ENCODE measurements at regions not wholly inside any gene's neighbourhood (a gene's known extent, or its start where the extent isn't known, plus 50 kb on each side); places are given as distances from the start of the nearest gene placed in this dataset.

DNA sequence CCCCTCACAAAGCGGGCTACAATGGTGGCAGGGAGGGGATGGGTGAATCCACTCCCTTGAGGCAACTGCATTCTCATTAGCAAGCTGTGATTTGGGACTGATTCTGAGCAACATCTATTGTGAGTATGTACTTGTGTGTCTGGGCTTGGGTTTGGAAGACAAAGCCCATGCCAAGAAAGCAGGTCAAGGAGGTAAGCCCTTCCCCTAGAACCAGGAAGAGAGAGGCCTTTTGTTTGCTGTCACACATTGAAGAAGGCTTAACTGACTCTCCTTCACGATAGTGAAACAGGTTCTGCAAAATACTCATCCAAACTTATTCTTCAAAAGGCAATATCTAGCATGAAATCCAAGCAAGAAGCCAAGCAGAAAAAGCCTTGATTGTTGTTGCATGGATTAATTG lies 403.1 kb upstream of the ID4 start:
- CTCF ChIA-PET, result no interaction called here

More for the DNA sequence above, 403.1 kb upstream of the ID4 start:
- H3K36me3 ChIP-seq (ENCODE audit: control insufficient read depth in 2 of 2, extremely low read depth in 1 of 2, insufficient read depth in 2 of 2, low read length in 2 of 2), result no peaks in the 10 kb centered on the region
- POLR2A ChIA-PET, result no interaction called here
- no peaks in the 10 kb centered on the region for H3K4me1 ChIP-seq (ENCODE audit: control insufficient read depth, extremely low read depth, insufficient read depth, low read length)
- no TSS peak for BruUV-seq (replicated peaks)
- FAIRE-seq, result no peak
- dilution Hi-C loops (cut with MboI; ENCODE audit: extremely low pct_ligation_motif_present, low sequenced_read_pairs) (no loop called here), intact Hi-C loops (cut with micrococcal nuclease) (no loop called here)
- H3K4me3 ChIP-seq (replicated peaks in 1 of 3; ENCODE audit: insufficient read depth in 1 of 3, low read depth in 1 of 3, low read length in 3 of 3), result no peak overlapping the region
- no peaks in the 10 kb centered on the region for H3K27me3 ChIP-seq (ENCODE audit: control insufficient read depth in 2 of 2, insufficient read depth in 2 of 2, low read length in 2 of 2)
- H3K4me2 ChIP-seq (ENCODE audit: insufficient read depth, low read length), result no peak overlapping the region
- no peaks in the 10 kb centered on the region for H3K9me1 ChIP-seq (replicated peaks; ENCODE audit: control insufficient read depth, extremely low read depth, insufficient read depth, low read length)
- H3K79me2 ChIP-seq (ENCODE audit: control insufficient read depth, insufficient read depth, low read length), result no peaks in the 10 kb centered on the region
- no peak overlapping the region for H3K27ac ChIP-seq (ENCODE audit: insufficient read depth, low read depth, low read length)
- H4K20me1 ChIP-seq (replicated peaks; ENCODE audit: control insufficient read depth, extremely low read depth, insufficient read depth, low read length), result no peaks in the 10 kb centered on the region
- no peak for DNase-seq (ENCODE audit: low read depth, low spot score)
- TF ChIP-seq POLR2AphosphoS5 (IDR thresholded peaks at IDR 0.05; ENCODE audit: insufficient read depth, low read depth, low read length) (no peak), JUN (IDR thresholded peaks at IDR 0.05; ENCODE audit: borderline replicate concordance, insufficient read depth, insufficient read length, low read depth) (no peak), MYC (IDR thresholded peaks at IDR 0.05; ENCODE audit: low read depth, low read length) (no peak), EZH2 (IDR thresholded peaks at IDR 0.05; ENCODE audit: borderline replicate concordance, low read depth, low read length, severe bottlenecking) (no peak), POLR2A (IDR thresholded peaks at IDR 0.05; ENCODE audit: low read depth, low read length) (no peak), FOS (IDR thresholded peaks at IDR 0.05; ENCODE audit: borderline replicate concordance, insufficient read depth, low read length) (no peak), GATA2 (IDR thresholded peaks at IDR 0.05; ENCODE audit: insufficient read depth, insufficient read length, low read depth, low read length) (no peak)
- TF ChIP-seq, protein P1, sequence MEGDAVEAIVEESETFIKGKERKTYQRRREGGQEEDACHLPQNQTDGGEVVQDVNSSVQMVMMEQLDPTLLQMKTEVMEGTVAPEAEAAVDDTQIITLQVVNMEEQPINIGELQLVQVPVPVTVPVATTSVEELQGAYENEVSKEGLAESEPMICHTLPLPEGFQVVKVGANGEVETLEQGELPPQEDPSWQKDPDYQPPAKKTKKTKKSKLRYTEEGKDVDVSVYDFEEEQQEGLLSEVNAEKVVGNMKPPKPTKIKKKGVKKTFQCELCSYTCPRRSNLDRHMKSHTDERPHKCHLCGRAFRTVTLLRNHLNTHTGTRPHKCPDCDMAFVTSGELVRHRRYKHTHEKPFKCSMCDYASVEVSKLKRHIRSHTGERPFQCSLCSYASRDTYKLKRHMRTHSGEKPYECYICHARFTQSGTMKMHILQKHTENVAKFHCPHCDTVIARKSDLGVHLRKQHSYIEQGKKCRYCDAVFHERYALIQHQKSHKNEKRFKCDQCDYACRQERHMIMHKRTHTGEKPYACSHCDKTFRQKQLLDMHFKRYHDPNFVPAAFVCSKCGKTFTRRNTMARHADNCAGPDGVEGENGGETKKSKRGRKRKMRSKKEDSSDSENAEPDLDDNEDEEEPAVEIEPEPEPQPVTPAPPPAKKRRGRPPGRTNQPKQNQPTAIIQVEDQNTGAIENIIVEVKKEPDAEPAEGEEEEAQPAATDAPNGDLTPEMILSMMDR (IDR thresholded peaks at IDR 0.05; ENCODE audit: extremely low read depth in 1 of 2, insufficient read depth in 1 of 2, low read depth in 1 of 2, low read length in 2 of 2), result no peak
- TF ChIP-seq, protein P2, sequence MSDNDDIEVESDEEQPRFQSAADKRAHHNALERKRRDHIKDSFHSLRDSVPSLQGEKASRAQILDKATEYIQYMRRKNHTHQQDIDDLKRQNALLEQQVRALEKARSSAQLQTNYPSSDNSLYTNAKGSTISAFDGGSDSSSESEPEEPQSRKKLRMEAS (IDR thresholded peaks at IDR 0.05; ENCODE audit: insufficient read depth, insufficient read length), result no peak
- H3K9me3 ChIP-seq (replicated peaks; ENCODE audit: control insufficient read depth, insufficient read depth, low read length), result peaks cover 6% of the 10 kb centered on the region
- no peak overlapping the region for H2AFZ ChIP-seq (ENCODE audit: low read depth, low read length)
- H3K9ac ChIP-seq (replicated peaks; ENCODE audit: extremely low read depth, insufficient read depth, low read length), result no peak overlapping the region

All from endothelial cell of umbilical vein (primary cell).